Upper lobe of left lung (tissue), 6 donors: ENCODE measurements at regions not wholly inside any gene's neighbourhood (a gene's known extent, or its start where the extent isn't known, plus 50 kb on each side); places are given as distances from the start of the nearest gene placed in this dataset.

Source experiments
- ATAC-seq, 2 donors: fragments of 200-7000 bp; cut with Tn5 transposase; one replicate each; pipeline ENCODE4 v1.9.1; 2022; ENCODE audit warnings: mild to moderate bottlenecking in 2 of 2, moderate library complexity in 2 of 2; ENCODE audit not compliant: low FRiP score in 2 of 2
- DNase-seq, 2 donors: peaks; one replicate each; pipeline ENCODE4 v3.0.0-alpha.2; 2019 to 2020
- H3K27ac ChIP-seq, 4 donors: fragments of 200-600 bp; sonication (generic); one replicate each; pipeline ENCODE4 v1.5.1; 2016 to 2019
- H3K27me3 ChIP-seq, 4 donors: fragments of 200-600 bp; sonication (generic); one replicate each; pipeline ENCODE4 v1.5.1; 2017 to 2019
- H3K36me3 ChIP-seq, 4 donors: fragments of 200-600 bp; sonication (generic); one replicate each; pipeline ENCODE4 v1.5.1; 2016 to 2019
- H3K4me1 ChIP-seq, 4 donors: fragments of 200-600 bp; sonication (generic); one replicate each; pipeline ENCODE4 v1.5.1; 2018 to 2019
- H3K4me3 ChIP-seq, 4 donors: fragments of 200-600 bp; sonication (generic); one replicate each; pipeline ENCODE4 v1.5.1; 2017 to 2019; ENCODE audit warnings: mild to moderate bottlenecking in 2 of 4, moderate library complexity in 1 of 4
- H3K9me3 ChIP-seq, 4 donors: fragments of 200-600 bp; sonication (generic); one replicate each; pipeline ENCODE4 v1.5.1; 2018 to 2019
- CTCF ChIP-seq, 6 experiments: fragments of 450-650 bp in 4 of 6; fragments of 200-600 bp in 2 of 6; sonication (generic) in 2 of 6; IDR thresholded peaks; one replicate each; pipeline ENCODE4 v1.5.1; 2016 to 2019; ENCODE audit warnings: antibody characterized with exemption in 6 of 6
- EP300 ChIP-seq, 4 donors: sonication (generic); formaldehyde crosslinking; IDR thresholded peaks; one replicate each; pipeline ENCODE4 v1.5.1; 2017; ENCODE audit warnings: antibody characterized with exemption in 4 of 4, control low read depth in 2 of 4
- POLR2A ChIP-seq, 4 donors: fragments of 450-650 bp; IDR thresholded peaks; one replicate each; pipeline ENCODE4 v1.5.1; 2016 to 2017; ENCODE audit warnings: antibody characterized with exemption in 4 of 4, mild to moderate bottlenecking in 2 of 4
- POLR2AphosphoS5 ChIP-seq, 2 donors: sonication (generic); formaldehyde crosslinking; IDR thresholded peaks; one replicate each; pipeline ENCODE4 v1.5.1; 2017; ENCODE audit warnings: antibody characterized with exemption in 2 of 2
- WGBS, 2 donors: methylation state at CpG; one replicate each; pipeline ENCODE4 v1.1.5; 2017 to 2018; 5-methylcytosine and 5-hydroxymethylcytosine counted together
- donor health status: DM: no; HTN: no; CAD: no; lungs with moderate emphysema.
- donor health status: DM: no; HTN: yes; CAD: no; lungs with severe emphysema.

- 69 to 74% methylated on average over 4 of the region's 4 CpGs for WGBS, 2 donors
- no peak overlapping the region for H3K27ac ChIP-seq
- H3K27me3 ChIP-seq = no peaks in the 10 kb centered on the region
- DNase-seq (no peak), ATAC-seq (no peak)
- no peaks in the 10 kb centered on the region for H3K36me3 ChIP-seq
- no peaks in the 10 kb centered on the region for H3K4me1 ChIP-seq
- no peak overlapping the region for H3K4me3 ChIP-seq
- H3K9me3 ChIP-seq = no peaks in the 10 kb centered on the region
- no peak for TF ChIP-seq POLR2A (IDR thresholded peaks at IDR 0.05)
- no peak for TF ChIP-seq EP300 (IDR thresholded peaks at IDR 0.05)
- no peak for TF ChIP-seq CTCF (IDR thresholded peaks at IDR 0.05)
- no peak for TF ChIP-seq POLR2AphosphoS5 (IDR thresholded peaks at IDR 0.05)
These were observed 92.3 kb downstream of the EDN3 start for GRCh38 chr20:59392736-59393135.

GRCh38 chr20:59393142-59393541, 92.7 kb downstream of the EDN3 start:
- no peak overlapping the region for H3K27ac ChIP-seq
- TF ChIP-seq POLR2AphosphoS5 (IDR thresholded peaks at IDR 0.05) = no peak
- no peak for TF ChIP-seq CTCF (IDR thresholded peaks at IDR 0.05)
- TF ChIP-seq POLR2A (IDR thresholded peaks at IDR 0.05) = no peak
- no peak for TF ChIP-seq EP300 (IDR thresholded peaks at IDR 0.05)
- no peak overlapping the region for H3K4me3 ChIP-seq
- DNase-seq = no peak
- 80 to 94% methylated on average over 3 of the region's 3 CpGs for WGBS, 2 donors
- H3K27me3 ChIP-seq = no peaks in the 10 kb centered on the region
- H3K36me3 ChIP-seq = no peaks in the 10 kb centered on the region
- no peak for ATAC-seq
- no peaks in the 10 kb centered on the region for H3K9me3 ChIP-seq
- no peaks in the 10 kb centered on the region for H3K4me1 ChIP-seq

GRCh38 chr20:59395729-59396128, 95.3 kb downstream of the EDN3 start:
- H3K4me3 ChIP-seq = no peak overlapping the region
- DNase-seq = no peak
- no peaks in the 10 kb centered on the region for H3K27me3 ChIP-seq
- H3K9me3 ChIP-seq = no peaks in the 10 kb centered on the region
- WGBS, 2 donors = 84 to 87% methylated on average over 6 of the region's 6 CpGs
- H3K36me3 ChIP-seq = no peaks in the 10 kb centered on the region
- TF ChIP-seq CTCF (IDR thresholded peaks at IDR 0.05) = no peak
- no peak for TF ChIP-seq POLR2AphosphoS5 (IDR thresholded peaks at IDR 0.05)
- TF ChIP-seq EP300 (IDR thresholded peaks at IDR 0.05) = no peak
- no peak for TF ChIP-seq POLR2A (IDR thresholded peaks at IDR 0.05)
- no peak overlapping the region for H3K27ac ChIP-seq
- H3K4me1 ChIP-seq = no peaks in the 10 kb centered on the region
- ATAC-seq = no peak

- WGBS, 2 donors = 45 to 53% methylated on average over 12 of the region's 12 CpGs
- DNase-seq (no peak), ATAC-seq (no peak)
- H3K4me1 ChIP-seq = peaks cover 3 to 13% (median 8%) of the 10 kb centered on the region in 4 donors
- H3K9me3 ChIP-seq = no peaks in the 10 kb centered on the region
- H3K27me3 ChIP-seq = peaks cover 3 to 12% (median 8%) of the 10 kb centered on the region in 4 donors
- no peaks in the 10 kb centered on the region for H3K36me3 ChIP-seq
- TF ChIP-seq POLR2A (IDR thresholded peaks at IDR 0.05) = no peak
- no peak for TF ChIP-seq POLR2AphosphoS5 (IDR thresholded peaks at IDR 0.05)
- TF ChIP-seq CTCF (IDR thresholded peaks at IDR 0.05) = no peak
- no peak for TF ChIP-seq EP300 (IDR thresholded peaks at IDR 0.05)
- H3K4me3 ChIP-seq = no peak overlapping the region
- no peak overlapping the region for H3K27ac ChIP-seq
These were observed 98.3 kb downstream of the EDN3 start for GRCh38 chr20:59398537-59399205.
